AG04449 (cell line): ENCODE measurements at regions not wholly inside any gene's neighbourhood (a gene's known extent, or its start where the extent isn't known, plus 50 kb on each side); places are given as distances from the start of the nearest gene placed in this dataset.

Source experiments
- CTCF ChIA-PET: fragments of 350-600 bp; formaldehyde crosslinking; extraction: SDS; loops from one replicate; lab custom pipeline; 2021; ENCODE audit warnings: antibody characterized with exemption; lab: Yijun Ruan, JAX
- POLR2A ChIA-PET: fragments of 400-600, 350-600 bp; formaldehyde crosslinking; extraction: SDS; loops from one replicate; lab custom pipeline; 2020; ENCODE audit warnings: antibody characterized with exemption, inconsistent platforms; lab: Yijun Ruan, JAX
- DNase-seq: peaks from one replicate; pipeline ENCODE4 v3.0.0-alpha.2; 2010; ENCODE audit warnings: low read depth, low spot score
- H3K4me3 ChIP-seq: 2 replicates; pipeline ENCODE4 v1.5.1; 2011; ENCODE audit warnings: low read depth, mild to moderate bottlenecking, control low read depth, low read length
- CTCF ChIP-seq: IDR thresholded peaks from one replicate; pipeline ENCODE4 v1.5.1; 2011; ENCODE audit warnings: mild to moderate bottlenecking, moderate library complexity, low read length, control low read depth, inconsistent platforms; ENCODE audit not compliant: insufficient read depth; ENCODE audit errors: missing control alignments

- no peak for DNase-seq
- no peak overlapping the region for H3K4me3 ChIP-seq
- CTCF ChIA-PET, result no interaction called here
- POLR2A ChIA-PET, result no interaction called here
- no peak for TF ChIP-seq CTCF
Measured at GRCh38 chr5:172529896-172530295, 75.6 kb upstream of the SH3PXD2B start.

- TF ChIP-seq CTCF, result no peak
- peak; percentile 2 for DNase-seq
- no peak overlapping the region for H3K4me3 ChIP-seq
- POLR2A ChIA-PET, result no interaction called here
- CTCF ChIA-PET, result no interaction called here
Measured at GRCh38 chr5:172528440-172528839, 74.1 kb upstream of the SH3PXD2B start.

- DNase-seq, result no peak
- CTCF ChIA-PET, result no interaction called here
- POLR2A ChIA-PET, result no interaction called here
- no peak overlapping the region for H3K4me3 ChIP-seq
- TF ChIP-seq CTCF, result no peak
Measured at GRCh38 chr5:172527559-172527958, 73.2 kb upstream of the SH3PXD2B start.

GRCh38 chr5:172525996-172526360 is 71.7 kb upstream of the SH3PXD2B start:
- POLR2A ChIA-PET, result no interaction called here
- DNase-seq, result no peak

GRCh38 chr5:172525307-172525995 is 71.1 kb upstream of the SH3PXD2B start:
- TF ChIP-seq CTCF, result no peak
- ChIA-PET POLR2A (no interaction called here), CTCF (no interaction called here)
- no peak for DNase-seq
- no peak overlapping the region for H3K4me3 ChIP-seq

More at GRCh38 chr5:172525996-172526360, 71.7 kb upstream of the SH3PXD2B start:
- TF ChIP-seq CTCF, result no peak
- H3K4me3 ChIP-seq, result no peak overlapping the region
- CTCF ChIA-PET, result no interaction called here

- no peak for TF ChIP-seq CTCF
- no peak for DNase-seq
- CTCF ChIA-PET, result interaction anchor here (0.8 kb wide), 1 partner anchor 20 kb away, joined by 4 read pairs; no protein-coding TSS in a partner anchor
- H3K4me3 ChIP-seq, result no peak overlapping the region
- POLR2A ChIA-PET, result no interaction called here
Measured at GRCh38 chr5:172524573-172525021, 70.3 kb upstream of the SH3PXD2B start.
